H9 (cell line): ENCODE measurements at regions not wholly inside any gene's neighbourhood (a gene's known extent, or its start where the extent isn't known, plus 50 kb on each side); places are given as distances from the start of the nearest gene placed in this dataset.
A peak's percentile ranks its signal among the peaks of the same experiment; 100 is the strongest.

Experiments
- DNase-seq: peaks from one replicate; pipeline ENCODE4 v3.0.0-alpha.2; 2017
- H2AFZ ChIP-seq: one replicate; pipeline ENCODE4 v1.6.1; 2013; ENCODE audit warnings: mild to moderate bottlenecking, low read length, control low read depth, moderate library complexity
- H2AK5ac ChIP-seq: 2 replicates; pipeline ENCODE4 v1.6.1; 2013; ENCODE audit warnings: low read length, control low read depth, mixed read lengths; ENCODE audit not compliant: insufficient read length
- H2BK120ac ChIP-seq: one replicate; pipeline ENCODE4 v1.6.1; 2013; ENCODE audit warnings: low read depth, mild to moderate bottlenecking, low read length, control low read depth, inconsistent platforms; ENCODE audit not compliant: poor library complexity, severe bottlenecking
- H2BK12ac ChIP-seq: 2 replicates; pipeline ENCODE4 v1.6.1; 2013; ENCODE audit warnings: low read length, control low read depth, mixed read lengths, low read depth; ENCODE audit not compliant: insufficient read length
- H2BK15ac ChIP-seq: 2 replicates; pipeline ENCODE4 v1.6.1; 2013; ENCODE audit warnings: low read depth, low read length, control low read depth
- H2BK20ac ChIP-seq: one replicate; pipeline ENCODE4 v1.6.1; 2013; ENCODE audit warnings: low read depth, mild to moderate bottlenecking, low read length, control low read depth, inconsistent platforms; ENCODE audit not compliant: poor library complexity, severe bottlenecking
- H2BK5ac ChIP-seq: 2 replicates; pipeline ENCODE4 v1.6.1; 2013; ENCODE audit warnings: low read length, control low read depth, mixed read lengths; ENCODE audit not compliant: insufficient read length
- H3K14ac ChIP-seq: 2 replicates; pipeline ENCODE4 v1.6.1; 2013; ENCODE audit warnings: low read length, control low read depth; ENCODE audit not compliant: insufficient read depth
- H3K18ac ChIP-seq: 2 replicates; pipeline ENCODE4 v1.6.1; 2013; ENCODE audit warnings: low read depth, mild to moderate bottlenecking, mixed read lengths, low read length, control low read depth; ENCODE audit not compliant: insufficient read length
- H3K23ac ChIP-seq: 2 replicates; pipeline ENCODE4 v1.6.1; 2013; ENCODE audit warnings: low read length, control low read depth, mixed read lengths, low read depth; ENCODE audit not compliant: insufficient read length
- H3K23me2 ChIP-seq: 2 replicates; pipeline ENCODE4 v1.6.1; 2013; ENCODE audit warnings: low read depth, mild to moderate bottlenecking, mixed read lengths, low read length, control low read depth; ENCODE audit not compliant: insufficient read length, poor library complexity, severe bottlenecking
- H3K27ac ChIP-seq: 2 replicates; pipeline ENCODE4 v1.5.1; 2013; ENCODE audit warnings: low read length, control low read depth, mixed read lengths, low read depth; ENCODE audit not compliant: insufficient read length
- H3K27me3 ChIP-seq: 2 replicates; pipeline ENCODE4 v1.6.1; 2013; ENCODE audit warnings: low read length, control low read depth, inconsistent platforms; ENCODE audit not compliant: insufficient read depth
- H3K4ac ChIP-seq: 2 replicates; pipeline ENCODE4 v1.6.1; 2013; ENCODE audit warnings: low read depth, mild to moderate bottlenecking, control low read depth, inconsistent platforms, low read length, moderate library complexity
- H3K4me1 ChIP-seq: 2 replicates; pipeline ENCODE4 v1.6.1; 2013; ENCODE audit warnings: low read length, control low read depth, inconsistent platforms; ENCODE audit not compliant: insufficient read depth
- H3K4me2 ChIP-seq: 2 replicates; pipeline ENCODE4 v1.6.1; 2013; ENCODE audit warnings: low read length, control low read depth, mixed read lengths; ENCODE audit not compliant: insufficient read length, insufficient read depth
- H3K56ac ChIP-seq: 2 replicates; pipeline ENCODE4 v1.6.1; 2013; ENCODE audit warnings: low read depth, mild to moderate bottlenecking, mixed read lengths, low read length, control low read depth; ENCODE audit not compliant: insufficient read length
- H3K79me1 ChIP-seq: 2 replicates; pipeline ENCODE4 v1.6.1; 2013; ENCODE audit warnings: low read depth, mild to moderate bottlenecking, moderate library complexity, low read length, control low read depth, inconsistent platforms; ENCODE audit not compliant: insufficient read depth, poor library complexity, severe bottlenecking
- H3K79me2 ChIP-seq: 2 replicates; pipeline ENCODE4 v1.6.1; 2013; ENCODE audit warnings: low read length, control low read depth, inconsistent platforms; ENCODE audit not compliant: insufficient read depth
- H3K9ac ChIP-seq: 2 replicates; pipeline ENCODE4 v1.6.1; 2013; ENCODE audit warnings: low read length, control low read depth, mixed read lengths; ENCODE audit not compliant: insufficient read length; ENCODE audit errors: extremely low read depth
- H3K9me3 ChIP-seq: one replicate; pipeline ENCODE4 v1.6.1; 2013; ENCODE audit warnings: low read depth, low read length, inconsistent platforms; ENCODE audit not compliant: control insufficient read depth
- H3T11ph ChIP-seq: one replicate; pipeline ENCODE4 v1.6.1; 2013; ENCODE audit warnings: mild to moderate bottlenecking, low read length, control low read depth, inconsistent platforms
- H4K20me1 ChIP-seq: one replicate; pipeline ENCODE4 v1.6.1; 2013; ENCODE audit not compliant: control insufficient read depth, insufficient read length, insufficient read depth
- H4K5ac ChIP-seq: 2 replicates; pipeline ENCODE4 v1.6.1; 2013; ENCODE audit warnings: low read depth, mild to moderate bottlenecking, mixed read lengths, low read length, control low read depth; ENCODE audit not compliant: insufficient read length
- H4K8ac ChIP-seq: replicated peaks from 2 replicates; pipeline ENCODE4 v1.6.1; 2013; ENCODE audit warnings: low read length, control low read depth, mixed read lengths, low read depth; ENCODE audit not compliant: insufficient read length
- H4K91ac ChIP-seq: 2 replicates; pipeline ENCODE4 v1.6.1; 2013; ENCODE audit warnings: low read depth, mild to moderate bottlenecking, moderate library complexity, mixed read lengths, low read length, control low read depth; ENCODE audit not compliant: insufficient read length
- H3K27ac Mint-ChIP-seq, 3 experiments: 2 replicates in 2 of 3; 3 replicates in 1 of 3; pipeline ENCODE4 v1.8.0; 2020 to 2021; ENCODE audit warnings: mixed read lengths in 3 of 3, mild to moderate bottlenecking in 1 of 3, moderate library complexity in 1 of 3
- H3K27me3 Mint-ChIP-seq: 2 replicates; pipeline ENCODE4 v1.8.0; 2021; ENCODE audit warnings: low read depth, mild to moderate bottlenecking, moderate library complexity, mixed read lengths
- H3K36me3 Mint-ChIP-seq, 3 experiments: 2 replicates in 2 of 3; 3 replicates in 1 of 3; pipeline ENCODE4 v1.8.0; 2020 to 2021; ENCODE audit warnings: low read depth in 3 of 3, mixed read lengths in 3 of 3; ENCODE audit not compliant: insufficient read depth in 1 of 3
- H3K4me1 Mint-ChIP-seq, 2 experiments: 2 replicates each; pipeline ENCODE4 v1.8.0; 2020; ENCODE audit warnings: mixed read lengths in 2 of 2
- H3K4me3 Mint-ChIP-seq, 2 experiments: 2 replicates in 1 of 2; 3 replicates in 1 of 2; pipeline ENCODE4 v1.8.0; 2020 to 2021; ENCODE audit warnings: mild to moderate bottlenecking in 2 of 2, mixed read lengths in 2 of 2, moderate library complexity in 1 of 2
- H3K9me3 Mint-ChIP-seq, 2 experiments: 2 replicates in 1 of 2; 3 replicates in 1 of 2; pipeline ENCODE4 v1.8.0; 2020; ENCODE audit warnings: mild to moderate bottlenecking in 2 of 2, mixed read lengths in 2 of 2, moderate library complexity in 1 of 2
- WGBS: extraction: QIAGEN DNeasy Blood & Tissue Kit; methylation state at CpG from one replicate; pipeline ENCODE4 v1.1.7; 2013; ENCODE audit warnings: missing lambda C conversion rate, low lambda C conversion rate, mixed read lengths; ENCODE audit not compliant: insufficient read length; ENCODE audit errors: extremely low coverage; 5-methylcytosine and 5-hydroxymethylcytosine counted together
- TF ChIP-seq, protein P1 (sequence below): fragments of 200-600 bp; sonication (generic); conservative IDR thresholded peaks from 3 replicates; pipeline ENCODE4 v1.8.0; 2021; ENCODE audit warnings: antibody characterized with exemption, mild to moderate bottlenecking

DNA sequence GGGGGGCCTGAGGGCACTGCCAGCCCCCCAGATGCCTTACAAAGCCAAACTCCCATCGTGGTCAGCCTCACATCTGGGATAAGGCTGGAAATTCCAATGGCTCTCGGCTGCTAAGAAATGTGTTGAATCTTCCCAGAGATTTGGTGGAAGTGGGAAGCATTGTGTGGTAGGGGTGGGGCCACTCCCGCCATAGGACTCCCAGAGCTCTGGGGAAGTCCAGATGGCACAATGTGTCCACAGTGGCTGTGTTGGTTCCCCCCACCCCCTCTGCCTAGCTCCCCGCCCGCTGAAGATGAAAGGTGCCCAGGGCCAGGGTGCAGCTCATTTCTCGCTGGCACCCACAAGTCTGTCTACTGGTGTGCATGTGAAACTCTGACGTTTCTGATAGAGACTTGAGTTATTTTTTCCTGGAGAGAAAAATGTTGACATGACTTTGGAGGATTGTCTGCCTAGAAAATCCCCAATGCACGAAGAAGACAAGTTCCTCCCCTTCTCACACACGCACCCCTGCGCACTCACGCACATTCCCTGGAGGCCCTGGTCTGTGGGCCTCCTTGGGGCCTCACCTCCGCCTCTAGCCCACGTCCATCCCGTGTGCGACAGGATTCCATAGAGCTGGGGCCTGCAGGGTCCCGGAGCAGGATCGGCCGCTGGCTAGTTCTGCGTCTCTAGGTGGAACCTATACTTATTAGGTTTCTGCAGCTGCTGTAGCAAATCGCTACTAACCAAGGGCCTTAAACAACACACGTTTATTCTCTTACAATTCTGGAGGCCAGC is 199.1 kb downstream of the ZFP36L2 start:
- H3K4me3 Mint-ChIP-seq = no peak overlapping the region
- Histone ChIP-seq H3T11ph (no peak overlapping the region), H2AFZ (no peak overlapping the region), H3K23ac (no peak overlapping the region), H2BK20ac (no peak overlapping the region), H4K91ac (no peak overlapping the region), H3K79me1 (no peaks in the 10 kb centered on the region), H3K18ac (no peak overlapping the region), H3K14ac (no peak overlapping the region), H3K4me1 (no peaks in the 10 kb centered on the region; the same call in 1 of the 2 replicates), H2BK15ac (no peak overlapping the region), H3K27me3 (no peaks in the 10 kb centered on the region), H3K9me3 (no peaks in the 10 kb centered on the region), H3K9ac (no peak overlapping the region), H2AK5ac (no peak overlapping the region), H2BK5ac (no peak overlapping the region), H2BK120ac (no peak overlapping the region), H3K23me2 (no peaks in the 10 kb centered on the region), H3K79me2 (no peaks in the 10 kb centered on the region), H4K8ac (no peak overlapping the region), H2BK12ac (no peak overlapping the region), H3K56ac (no peak overlapping the region), H4K20me1 (no peaks in the 10 kb centered on the region), H3K4ac (no peak overlapping the region), H4K5ac (no peak overlapping the region), H3K27ac (no peak overlapping the region), H3K4me2 (no peak overlapping the region)
- H3K9me3 Mint-ChIP-seq = peaks cover 3% of the 10 kb centered on the region in 2 experiments; a peak in 3 of 5 replicates
- TF ChIP-seq, protein P1, sequence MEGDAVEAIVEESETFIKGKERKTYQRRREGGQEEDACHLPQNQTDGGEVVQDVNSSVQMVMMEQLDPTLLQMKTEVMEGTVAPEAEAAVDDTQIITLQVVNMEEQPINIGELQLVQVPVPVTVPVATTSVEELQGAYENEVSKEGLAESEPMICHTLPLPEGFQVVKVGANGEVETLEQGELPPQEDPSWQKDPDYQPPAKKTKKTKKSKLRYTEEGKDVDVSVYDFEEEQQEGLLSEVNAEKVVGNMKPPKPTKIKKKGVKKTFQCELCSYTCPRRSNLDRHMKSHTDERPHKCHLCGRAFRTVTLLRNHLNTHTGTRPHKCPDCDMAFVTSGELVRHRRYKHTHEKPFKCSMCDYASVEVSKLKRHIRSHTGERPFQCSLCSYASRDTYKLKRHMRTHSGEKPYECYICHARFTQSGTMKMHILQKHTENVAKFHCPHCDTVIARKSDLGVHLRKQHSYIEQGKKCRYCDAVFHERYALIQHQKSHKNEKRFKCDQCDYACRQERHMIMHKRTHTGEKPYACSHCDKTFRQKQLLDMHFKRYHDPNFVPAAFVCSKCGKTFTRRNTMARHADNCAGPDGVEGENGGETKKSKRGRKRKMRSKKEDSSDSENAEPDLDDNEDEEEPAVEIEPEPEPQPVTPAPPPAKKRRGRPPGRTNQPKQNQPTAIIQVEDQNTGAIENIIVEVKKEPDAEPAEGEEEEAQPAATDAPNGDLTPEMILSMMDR = no peak
- no peak for DNase-seq
- H3K36me3 Mint-ChIP-seq = peaks cover 0 to 4% (median 0%) of the 10 kb centered on the region in 3 experiments; a peak in 1 of 7 replicates
- H3K27me3 Mint-ChIP-seq = peaks cover 2% of the 10 kb centered on the region
- WGBS = no CpG with 5 or more reads among the region's 21 CpGs
- H3K4me1 Mint-ChIP-seq = peaks cover 17 to 20% of the 10 kb centered on the region in 2 experiments
- H3K27ac Mint-ChIP-seq = peak overlapping the region in 1 of 3 experiments; percentile 44; a peak in 2 of 7 replicates
